ENCODE measurements at regions not wholly inside any gene's neighbourhood (a gene's known extent, or its start where the extent isn't known, plus 50 kb on each side); places are given as distances from the start of the nearest gene placed in this dataset.

DNA sequence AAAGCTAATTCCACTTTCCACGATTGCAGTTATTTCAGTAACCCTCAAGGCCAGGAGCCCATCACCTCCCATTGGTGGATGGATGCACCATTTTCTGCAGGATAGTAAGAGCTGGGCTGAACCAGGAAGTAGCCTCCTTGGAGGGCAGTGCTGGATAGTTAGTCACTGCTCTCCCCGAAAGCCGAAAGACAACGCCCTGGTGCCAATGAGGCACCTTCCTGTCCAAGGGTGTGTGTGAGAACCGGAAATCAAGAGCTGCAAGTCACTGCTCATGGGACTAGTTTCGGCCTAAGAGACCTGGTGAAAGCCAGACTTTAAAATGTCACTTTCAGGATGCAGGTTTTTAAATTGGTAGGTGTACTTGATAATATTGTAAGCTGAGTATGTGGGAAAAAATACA, 203.8 kb upstream of the HS3ST1 start:
- Mint-ChIP-seq H3K27ac (no peak overlapping the region), H3K4me1 (ENCODE audit: low read depth) (no peaks in the 10 kb centered on the region), H3K27me3 (ENCODE audit: low read depth) (no peaks in the 10 kb centered on the region), H3K4me3 (ENCODE audit: low read depth) (no peak overlapping the region), H3K9me3 (no peaks in the 10 kb centered on the region), H3K36me3 (ENCODE audit: low read depth) (no peaks in the 10 kb centered on the region)
- DNase-seq (ENCODE audit: low spot score): no peak
- intact Hi-C loops (cut with micrococcal nuclease): no loop called here

DNA sequence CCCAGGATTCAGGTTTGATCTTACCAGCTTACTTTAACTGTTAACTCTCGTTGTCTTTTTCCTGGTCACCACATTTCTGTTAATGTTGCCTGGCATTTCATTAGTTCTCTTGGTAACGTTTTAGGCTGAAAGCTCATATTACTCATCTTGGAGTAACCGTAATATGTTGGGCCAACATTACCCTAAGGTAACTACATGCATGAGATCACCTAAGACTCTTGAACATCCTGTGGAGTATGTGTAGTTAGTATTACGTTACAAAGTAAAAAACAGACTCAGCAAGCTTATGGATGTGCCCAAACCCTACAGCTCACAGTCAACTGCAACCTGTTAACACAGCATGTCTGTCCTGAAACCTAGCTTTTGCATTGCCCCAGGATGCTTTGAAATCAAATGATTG, 203.3 kb upstream of the HS3ST1 start:
- DNase-seq (ENCODE audit: low spot score): no peak
- H3K4me3 Mint-ChIP-seq (ENCODE audit: low read depth): no peak overlapping the region
- H3K27ac Mint-ChIP-seq: no peak overlapping the region
- no peaks in the 10 kb centered on the region for H3K4me1 Mint-ChIP-seq (ENCODE audit: low read depth)
- H3K9me3 Mint-ChIP-seq: no peaks in the 10 kb centered on the region
- no peaks in the 10 kb centered on the region for H3K36me3 Mint-ChIP-seq (ENCODE audit: low read depth)
- H3K27me3 Mint-ChIP-seq (ENCODE audit: low read depth): no peaks in the 10 kb centered on the region
- intact Hi-C loops (cut with micrococcal nuclease): no loop called here

DNA sequence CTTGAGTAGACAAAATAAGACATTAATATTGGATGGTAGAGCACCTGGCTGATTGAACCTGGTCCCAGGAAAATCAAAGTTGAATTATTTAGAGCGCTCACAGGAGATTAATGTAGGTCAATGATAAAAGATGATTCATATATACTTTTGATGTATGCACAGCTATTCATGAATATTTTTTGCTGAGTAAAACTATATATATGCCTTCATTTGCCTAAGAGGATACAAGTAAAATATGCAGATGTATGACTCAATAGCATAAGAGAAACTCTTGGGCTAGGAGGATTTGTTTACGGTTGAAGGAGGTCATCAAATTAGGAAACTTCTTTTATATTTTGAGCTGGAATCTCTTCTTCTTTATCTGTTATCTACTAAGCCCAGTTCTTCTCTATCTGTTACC, 202.7 kb upstream of the HS3ST1 start:
- no peak for DNase-seq (ENCODE audit: low spot score)
- no peaks in the 10 kb centered on the region for H3K9me3 Mint-ChIP-seq
- no peaks in the 10 kb centered on the region for H3K4me1 Mint-ChIP-seq (ENCODE audit: low read depth)
- H3K27ac Mint-ChIP-seq: no peak overlapping the region
- no peaks in the 10 kb centered on the region for H3K27me3 Mint-ChIP-seq (ENCODE audit: low read depth)
- no peak overlapping the region for H3K4me3 Mint-ChIP-seq (ENCODE audit: low read depth)
- H3K36me3 Mint-ChIP-seq (ENCODE audit: low read depth): no peaks in the 10 kb centered on the region
- intact Hi-C loops (cut with micrococcal nuclease): no loop called here

DNA sequence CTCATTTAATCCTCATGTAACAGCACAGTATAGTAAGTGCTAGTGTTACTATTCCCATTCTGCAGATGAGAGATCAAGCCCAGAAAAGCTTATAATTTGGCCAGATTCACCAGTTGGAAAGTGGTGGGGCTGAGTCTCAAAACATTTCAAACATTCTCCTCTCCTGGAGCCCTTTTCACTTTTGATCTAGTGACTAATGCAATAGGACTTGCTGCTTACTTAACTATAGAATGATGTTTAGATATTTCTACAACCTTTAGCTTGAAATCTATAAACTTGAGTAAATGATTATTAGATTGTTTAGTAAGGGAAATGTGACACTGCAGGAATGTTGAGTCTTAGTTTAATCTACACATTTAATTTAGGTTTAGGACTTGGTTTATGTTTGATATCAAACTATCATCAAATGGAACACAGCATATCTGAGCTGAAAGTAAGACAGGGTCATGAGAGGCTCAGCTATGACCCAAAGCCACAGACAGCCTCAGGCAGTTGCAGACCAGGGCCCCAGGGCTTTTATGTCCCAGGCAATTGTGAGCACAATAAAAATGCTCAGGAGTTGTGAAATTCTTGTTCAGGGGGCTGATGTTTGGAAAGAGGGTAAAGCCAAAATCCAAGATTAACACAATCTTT, 199.5 kb upstream of the HS3ST1 start:
- H3K27me3 Mint-ChIP-seq (ENCODE audit: low read depth): no peaks in the 10 kb centered on the region

DNA sequence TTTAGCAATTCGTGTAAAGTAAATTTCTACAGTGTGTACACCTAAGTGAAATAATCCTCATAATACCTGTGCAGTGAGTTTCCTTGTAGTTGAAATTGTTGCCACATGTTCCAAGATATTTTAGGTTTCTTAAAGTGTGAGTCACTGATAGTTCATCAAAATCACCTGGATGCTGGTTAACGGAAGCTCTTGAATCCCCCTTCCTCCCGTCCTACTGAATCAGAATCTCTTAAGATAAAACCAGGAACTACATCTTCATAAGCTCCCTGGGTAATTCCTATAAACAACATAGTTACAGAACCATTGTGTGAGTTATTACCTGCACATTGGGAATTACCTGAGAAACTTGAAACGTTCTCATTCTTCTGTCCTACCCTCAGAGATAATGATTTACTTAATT, 197.4 kb upstream of the HS3ST1 start:
- no peaks in the 10 kb centered on the region for H3K27me3 Mint-ChIP-seq (ENCODE audit: low read depth)
- no peaks in the 10 kb centered on the region for H3K36me3 Mint-ChIP-seq (ENCODE audit: low read depth)
- intact Hi-C loops (cut with micrococcal nuclease): no loop called here
- no peak for DNase-seq (ENCODE audit: low spot score)
- H3K27ac Mint-ChIP-seq: no peak overlapping the region
- H3K9me3 Mint-ChIP-seq: no peaks in the 10 kb centered on the region
- H3K4me1 Mint-ChIP-seq (ENCODE audit: low read depth): no peaks in the 10 kb centered on the region
- no peak overlapping the region for H3K4me3 Mint-ChIP-seq (ENCODE audit: low read depth)

More for the DNA sequence above, 199.5 kb upstream of the HS3ST1 start:
- Mint-ChIP-seq H3K4me1 (ENCODE audit: low read depth) (no peaks in the 10 kb centered on the region), H3K4me3 (ENCODE audit: low read depth) (no peak overlapping the region), H3K9me3 (no peaks in the 10 kb centered on the region), H3K36me3 (ENCODE audit: low read depth) (no peaks in the 10 kb centered on the region), H3K27ac (no peak overlapping the region)
- DNase-seq (ENCODE audit: low spot score): no peak
- intact Hi-C loops (cut with micrococcal nuclease): no loop called here

DNA sequence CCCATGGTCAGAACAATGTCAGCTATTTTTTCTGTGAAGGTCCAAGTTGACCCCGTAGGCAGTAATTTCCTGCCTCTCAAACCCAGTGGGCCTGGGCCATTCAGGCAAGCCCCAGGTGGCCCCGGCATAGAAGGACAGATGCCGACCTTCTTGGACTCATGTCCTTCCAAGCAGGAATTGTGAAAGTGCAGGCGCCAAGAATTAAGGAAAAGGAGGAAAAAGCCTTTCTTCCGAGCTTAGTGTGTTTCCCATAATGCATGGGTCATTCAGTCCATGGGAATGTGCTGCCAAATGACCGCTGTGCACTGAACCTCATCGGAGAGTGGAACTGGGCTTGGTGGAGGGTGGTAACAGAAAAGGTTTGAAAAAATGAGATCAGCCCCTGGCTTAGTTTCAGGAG, 196.5 kb upstream of the HS3ST1 start:
- Mint-ChIP-seq H3K27ac (no peak overlapping the region), H3K27me3 (ENCODE audit: low read depth) (no peaks in the 10 kb centered on the region), H3K4me1 (ENCODE audit: low read depth) (no peaks in the 10 kb centered on the region), H3K4me3 (ENCODE audit: low read depth) (no peak overlapping the region), H3K9me3 (no peaks in the 10 kb centered on the region), H3K36me3 (ENCODE audit: low read depth) (no peaks in the 10 kb centered on the region)
- no peak for DNase-seq (ENCODE audit: low spot score)
- intact Hi-C loops (cut with micrococcal nuclease): no loop called here

DNA sequence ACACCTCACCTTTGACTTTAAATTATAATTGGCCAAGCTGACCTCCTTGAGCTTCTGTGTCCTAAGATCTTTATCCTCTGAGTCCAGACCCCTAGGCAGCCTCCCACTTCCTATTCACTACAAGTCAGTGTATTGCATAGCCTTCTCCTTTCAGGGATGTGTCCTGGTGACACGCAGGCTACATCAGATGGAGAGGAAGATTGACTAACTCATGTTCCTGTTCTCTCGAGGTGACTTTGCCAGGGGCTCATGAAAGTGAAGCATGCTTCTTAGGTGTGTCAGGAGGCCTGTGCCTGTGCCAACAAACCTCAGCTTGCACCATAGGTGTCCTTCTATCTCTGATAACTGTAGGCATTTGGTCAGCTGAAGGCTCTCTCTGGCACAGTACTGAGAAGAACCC, 195.7 kb upstream of the HS3ST1 start:
- Mint-ChIP-seq H3K27me3 (ENCODE audit: low read depth) (no peaks in the 10 kb centered on the region), H3K4me3 (ENCODE audit: low read depth) (no peak overlapping the region), H3K9me3 (no peaks in the 10 kb centered on the region), H3K4me1 (ENCODE audit: low read depth) (no peaks in the 10 kb centered on the region), H3K36me3 (ENCODE audit: low read depth) (no peaks in the 10 kb centered on the region), H3K27ac (no peak overlapping the region)
- intact Hi-C loops (cut with micrococcal nuclease): no loop called here
- no peak for DNase-seq (ENCODE audit: low spot score)

DNA sequence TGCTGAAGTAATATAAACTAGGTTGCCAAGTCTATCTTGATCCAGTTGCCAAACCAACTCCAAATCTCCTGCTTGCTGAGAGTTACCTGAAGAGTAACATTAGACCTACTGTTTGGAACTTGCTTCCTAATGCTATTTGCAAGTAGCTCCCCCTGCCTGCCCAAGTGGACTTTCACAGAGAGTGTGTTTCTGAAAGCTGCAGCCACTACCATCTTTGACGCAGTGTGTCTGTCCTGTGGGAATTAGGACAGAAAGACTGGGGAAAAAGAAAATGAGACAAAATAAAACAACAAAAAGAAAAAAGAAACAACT, 195.0 kb upstream of the HS3ST1 start:
- no peaks in the 10 kb centered on the region for H3K27me3 Mint-ChIP-seq (ENCODE audit: low read depth)
- intact Hi-C loops (cut with micrococcal nuclease): no loop called here
- no peak for DNase-seq (ENCODE audit: low spot score)
- no peaks in the 10 kb centered on the region for H3K9me3 Mint-ChIP-seq
- H3K27ac Mint-ChIP-seq: no peak overlapping the region
- H3K4me3 Mint-ChIP-seq (ENCODE audit: low read depth): no peak overlapping the region
- no peaks in the 10 kb centered on the region for H3K36me3 Mint-ChIP-seq (ENCODE audit: low read depth)
- no peaks in the 10 kb centered on the region for H3K4me1 Mint-ChIP-seq (ENCODE audit: low read depth)

DNA sequence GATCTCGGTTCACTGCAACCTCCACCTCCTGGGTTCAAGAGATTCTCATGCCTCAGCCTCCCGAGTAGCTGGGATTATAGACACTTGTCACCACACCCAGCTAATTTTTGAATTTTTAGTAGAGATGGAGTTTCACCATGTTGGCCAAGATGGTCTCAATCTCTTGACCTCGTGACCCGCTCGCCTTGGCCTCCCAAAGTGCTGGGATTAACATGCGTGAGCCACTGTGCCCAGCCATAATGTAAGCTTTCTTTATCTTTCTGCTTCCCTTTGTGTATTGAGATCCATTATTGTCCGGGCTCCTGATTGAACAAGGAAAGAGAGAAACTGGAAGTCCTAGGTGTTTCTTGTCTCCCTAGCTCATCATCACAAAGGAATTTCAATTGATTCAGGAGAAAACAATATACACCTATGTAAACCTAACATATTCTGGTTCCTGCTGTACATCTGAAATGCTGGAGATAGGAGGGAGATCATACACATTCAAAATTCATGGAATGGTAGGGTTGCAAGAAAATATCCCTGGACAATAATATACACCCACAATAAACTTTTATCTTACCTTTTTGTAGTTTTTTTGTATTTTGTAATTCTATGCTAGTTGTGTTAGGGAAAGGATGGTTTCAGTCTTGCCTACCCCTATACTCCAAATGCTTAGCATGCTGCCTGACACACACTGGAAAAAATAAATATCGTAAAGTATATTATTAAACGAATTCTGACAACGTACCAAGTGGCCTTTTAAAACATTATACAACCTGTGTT, 194.4 kb upstream of the HS3ST1 start:
- intact Hi-C loops (cut with micrococcal nuclease): no loop called here
- H3K27me3 Mint-ChIP-seq (ENCODE audit: low read depth): no peaks in the 10 kb centered on the region
- no peaks in the 10 kb centered on the region for H3K36me3 Mint-ChIP-seq (ENCODE audit: low read depth)
- DNase-seq (ENCODE audit: low spot score): no peak
- no peaks in the 10 kb centered on the region for H3K9me3 Mint-ChIP-seq
- H3K4me3 Mint-ChIP-seq (ENCODE audit: low read depth): no peak overlapping the region
- no peak overlapping the region for H3K27ac Mint-ChIP-seq
- no peaks in the 10 kb centered on the region for H3K4me1 Mint-ChIP-seq (ENCODE audit: low read depth)

DNA sequence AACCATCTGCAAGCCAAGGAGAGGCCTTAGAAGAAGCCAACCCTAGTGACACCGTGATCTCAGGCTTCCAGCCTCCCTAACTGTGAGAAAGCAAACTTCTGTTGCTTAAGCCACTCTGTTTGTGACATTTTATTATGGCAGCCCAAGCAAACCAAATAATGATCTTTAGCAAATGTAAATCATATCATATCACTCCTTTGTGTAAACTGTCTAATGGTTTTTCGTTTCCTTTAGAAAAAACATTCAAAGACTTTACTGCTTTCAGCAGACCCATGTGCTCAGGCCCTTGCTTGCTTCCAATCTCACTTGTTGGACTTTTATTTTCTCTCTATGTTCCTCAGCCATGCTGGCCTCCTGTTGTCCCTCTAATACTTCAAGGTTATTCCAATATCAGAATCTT, 192.2 kb upstream of the HS3ST1 start:
- no peaks in the 10 kb centered on the region for H3K4me1 Mint-ChIP-seq (ENCODE audit: low read depth)
- H3K27ac Mint-ChIP-seq: no peak overlapping the region
- no peaks in the 10 kb centered on the region for H3K36me3 Mint-ChIP-seq (ENCODE audit: low read depth)
- intact Hi-C loops (cut with micrococcal nuclease): no loop called here
- H3K4me3 Mint-ChIP-seq (ENCODE audit: low read depth): no peak overlapping the region
- H3K9me3 Mint-ChIP-seq: no peaks in the 10 kb centered on the region
- no peaks in the 10 kb centered on the region for H3K27me3 Mint-ChIP-seq (ENCODE audit: low read depth)
- DNase-seq (ENCODE audit: low spot score): no peak

DNA sequence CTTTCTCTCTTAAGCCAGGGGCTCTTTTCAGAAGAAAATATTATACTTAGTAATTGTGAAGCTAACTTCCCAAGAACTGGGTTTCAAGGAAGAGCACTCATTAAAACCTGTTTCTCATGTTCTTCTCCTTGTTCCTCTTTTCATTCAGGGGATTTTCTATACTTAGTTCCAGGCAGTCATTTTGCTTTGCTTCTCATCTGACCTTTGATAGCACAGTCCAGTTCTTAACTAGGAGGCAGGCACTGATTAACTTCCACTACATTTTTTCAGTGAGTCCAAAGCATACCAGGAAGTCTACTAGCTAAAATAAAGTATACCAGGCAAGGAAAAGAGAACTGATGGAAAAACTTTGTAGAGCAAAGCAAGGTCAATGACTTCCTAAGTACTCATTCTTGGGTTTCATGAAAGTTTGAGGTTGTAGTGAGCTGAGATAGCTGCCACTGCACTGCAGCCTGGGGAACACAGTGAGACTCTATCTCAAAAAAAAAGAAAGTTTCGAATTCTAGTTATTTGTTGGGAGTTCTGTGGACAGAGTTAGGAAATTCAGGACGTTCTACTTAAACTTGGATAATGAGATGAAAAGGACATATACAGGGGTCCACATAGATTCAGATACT, 190.1 kb upstream of the HS3ST1 start:
- H3K27ac Mint-ChIP-seq: no peak overlapping the region
- no peak overlapping the region for H3K4me3 Mint-ChIP-seq (ENCODE audit: low read depth)
- intact Hi-C loops (cut with micrococcal nuclease): no loop called here
- DNase-seq (ENCODE audit: low spot score): no peak
- no peaks in the 10 kb centered on the region for H3K36me3 Mint-ChIP-seq (ENCODE audit: low read depth)
- H3K27me3 Mint-ChIP-seq (ENCODE audit: low read depth): no peaks in the 10 kb centered on the region
- no peaks in the 10 kb centered on the region for H3K9me3 Mint-ChIP-seq
- H3K4me1 Mint-ChIP-seq (ENCODE audit: low read depth): no peaks in the 10 kb centered on the region

DNA sequence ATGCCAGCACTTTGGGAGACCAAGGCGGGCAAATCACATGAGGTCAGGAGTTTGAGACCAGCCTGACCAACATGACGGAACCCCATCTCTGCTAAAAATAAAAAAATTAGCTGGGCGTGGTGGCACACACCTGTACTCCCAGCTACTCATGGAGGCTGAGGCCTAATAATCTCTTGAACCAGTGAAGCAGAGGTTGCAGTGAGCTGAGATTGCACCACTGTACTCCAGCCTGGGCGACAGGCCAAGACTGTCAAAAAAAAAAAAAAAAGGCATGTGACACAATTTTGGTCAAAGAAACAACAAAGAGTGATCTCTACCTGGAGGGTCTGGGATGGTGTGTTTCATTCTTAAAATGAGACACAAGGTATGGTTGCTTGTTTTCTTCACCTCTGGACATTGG, 188.2 kb upstream of the HS3ST1 start:
- Mint-ChIP-seq H3K4me3 (ENCODE audit: low read depth) (no peak overlapping the region), H3K4me1 (ENCODE audit: low read depth) (no peaks in the 10 kb centered on the region), H3K27me3 (ENCODE audit: low read depth) (no peaks in the 10 kb centered on the region), H3K9me3 (no peaks in the 10 kb centered on the region), H3K36me3 (ENCODE audit: low read depth) (no peaks in the 10 kb centered on the region), H3K27ac (no peak overlapping the region)
- no peak for DNase-seq (ENCODE audit: low spot score)
- intact Hi-C loops (cut with micrococcal nuclease): no loop called here

DNA sequence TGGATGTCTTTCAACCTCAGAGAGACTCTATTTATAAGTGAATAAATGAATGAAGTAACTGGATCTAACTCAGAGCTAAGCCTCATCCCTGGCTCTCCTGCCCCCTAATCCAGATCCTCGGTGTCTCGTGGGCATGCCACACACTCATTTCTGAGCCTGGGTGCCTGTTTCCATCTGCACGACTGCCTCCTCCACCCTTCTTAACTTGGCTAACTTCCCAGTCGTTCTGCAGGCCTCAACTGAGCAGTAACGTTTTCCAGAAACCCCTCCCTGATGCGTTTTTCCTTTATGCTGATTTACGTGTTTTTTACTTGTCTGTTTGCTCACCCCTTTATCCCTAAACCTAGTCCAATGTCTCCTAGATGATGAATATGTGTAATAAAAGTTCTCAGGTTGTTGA, 186.9 kb upstream of the HS3ST1 start:
- no peak for DNase-seq (ENCODE audit: low spot score)
- Mint-ChIP-seq H3K4me3 (ENCODE audit: low read depth) (no peak overlapping the region), H3K36me3 (ENCODE audit: low read depth) (no peaks in the 10 kb centered on the region), H3K27ac (no peak overlapping the region), H3K4me1 (ENCODE audit: low read depth) (no peaks in the 10 kb centered on the region), H3K27me3 (ENCODE audit: low read depth) (no peaks in the 10 kb centered on the region), H3K9me3 (no peaks in the 10 kb centered on the region)
- intact Hi-C loops (cut with micrococcal nuclease): no loop called here
